RWPE2 (cell line): ENCODE measurements at regions not wholly inside any gene's neighbourhood (a gene's known extent, or its start where the extent isn't known, plus 50 kb on each side); places are given as distances from the start of the nearest gene placed in this dataset.

Experiments used
- ATAC-seq: fragments of 200-7000 bp; cut with Tn5 transposase; 3 replicates; pipeline ENCODE4 v1.9.1; 2021; ENCODE audit warnings: low read depth
- DNase-seq: peaks from one replicate; pipeline ENCODE4 v3.0.0-alpha.2; 2020; ENCODE audit warnings: low spot score
- H3K27ac ChIP-seq: fragments of 450-650 bp; 2 replicates; pipeline ENCODE4 v1.5.1; 2017; ENCODE audit warnings: mild to moderate bottlenecking; ENCODE audit not compliant: poor library complexity, severe bottlenecking
- H3K27me3 ChIP-seq: fragments of 250-450 bp; sonication (Bioruptor Pico); 2 replicates; pipeline ENCODE4 v1.5.1; 2021; ENCODE audit warnings: mild to moderate bottlenecking, moderate library complexity; ENCODE audit not compliant: insufficient read depth, poor library complexity, severe bottlenecking
- H3K36me3 ChIP-seq: fragments of 250-450 bp; sonication (Bioruptor Pico); 2 replicates; pipeline ENCODE4 v1.5.1; 2020; ENCODE audit warnings: low read depth, mild to moderate bottlenecking, moderate library complexity
- H3K4me1 ChIP-seq: fragments of 250-450 bp; sonication (Bioruptor Pico); 2 replicates; pipeline ENCODE4 v1.5.1; 2021; ENCODE audit warnings: mild to moderate bottlenecking, moderate library complexity; ENCODE audit not compliant: insufficient read depth, poor library complexity, severe bottlenecking
- H3K4me3 ChIP-seq: fragments of 250-450 bp; sonication (Bioruptor Pico); 2 replicates; pipeline ENCODE4 v1.5.1; 2021; ENCODE audit warnings: mild to moderate bottlenecking, moderate library complexity; ENCODE audit not compliant: severe bottlenecking
- H3K9me3 ChIP-seq: fragments of 250-450 bp; sonication (Bioruptor Pico); 2 replicates; pipeline ENCODE4 v1.5.1; 2021; ENCODE audit warnings: mild to moderate bottlenecking, moderate library complexity; ENCODE audit not compliant: severe bottlenecking
- TF ChIP-seq, protein P1 (sequence below): fragments of 450-650 bp; IDR thresholded peaks from one replicate; pipeline ENCODE4 v1.5.1; 2017; ENCODE audit warnings: mild to moderate bottlenecking, moderate library complexity; ENCODE audit not compliant: poor library complexity, severe bottlenecking

DNA sequence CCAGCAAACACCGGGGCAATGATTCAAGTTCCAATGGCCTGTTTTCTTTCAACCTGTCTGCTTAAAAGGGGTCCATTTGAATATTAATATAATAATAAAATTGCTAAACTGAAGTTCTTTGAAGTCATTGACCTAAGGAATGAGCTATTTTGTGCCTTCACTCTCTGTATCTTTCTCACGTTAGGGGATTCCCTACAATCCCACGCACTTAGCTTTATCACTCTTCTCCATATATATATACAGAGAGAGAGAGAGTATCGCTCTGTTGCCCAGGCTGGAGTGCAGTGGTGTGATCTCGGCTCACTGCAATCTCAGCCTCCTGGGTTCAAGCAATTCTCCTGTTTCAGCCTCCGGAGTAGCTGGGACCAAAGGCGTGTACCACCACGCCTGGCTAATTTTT lies 83.9 kb upstream of the NWD2 start:
- no peaks in the 10 kb centered on the region for H3K4me1 ChIP-seq

DNA sequence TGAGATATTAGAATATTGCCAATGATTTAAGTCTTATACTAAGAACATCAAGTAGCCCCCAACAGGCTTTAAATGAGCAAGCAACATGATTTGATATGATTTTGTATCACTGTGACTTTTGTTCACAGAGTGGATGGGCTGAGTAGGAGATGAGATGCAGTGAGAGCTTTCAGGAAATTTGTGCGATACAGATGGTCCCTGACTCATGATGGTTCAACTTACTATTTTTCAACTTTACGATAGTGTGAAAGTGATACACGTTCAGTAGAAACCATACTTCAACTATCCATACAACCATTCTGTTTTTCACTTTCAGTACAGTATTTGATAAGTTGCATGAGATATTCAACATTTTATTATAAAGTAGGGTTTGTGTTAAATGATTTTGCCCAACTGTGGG lies 78.7 kb upstream of the NWD2 start:
- H3K27ac ChIP-seq, result no peak overlapping the region
- TF ChIP-seq, protein P1, sequence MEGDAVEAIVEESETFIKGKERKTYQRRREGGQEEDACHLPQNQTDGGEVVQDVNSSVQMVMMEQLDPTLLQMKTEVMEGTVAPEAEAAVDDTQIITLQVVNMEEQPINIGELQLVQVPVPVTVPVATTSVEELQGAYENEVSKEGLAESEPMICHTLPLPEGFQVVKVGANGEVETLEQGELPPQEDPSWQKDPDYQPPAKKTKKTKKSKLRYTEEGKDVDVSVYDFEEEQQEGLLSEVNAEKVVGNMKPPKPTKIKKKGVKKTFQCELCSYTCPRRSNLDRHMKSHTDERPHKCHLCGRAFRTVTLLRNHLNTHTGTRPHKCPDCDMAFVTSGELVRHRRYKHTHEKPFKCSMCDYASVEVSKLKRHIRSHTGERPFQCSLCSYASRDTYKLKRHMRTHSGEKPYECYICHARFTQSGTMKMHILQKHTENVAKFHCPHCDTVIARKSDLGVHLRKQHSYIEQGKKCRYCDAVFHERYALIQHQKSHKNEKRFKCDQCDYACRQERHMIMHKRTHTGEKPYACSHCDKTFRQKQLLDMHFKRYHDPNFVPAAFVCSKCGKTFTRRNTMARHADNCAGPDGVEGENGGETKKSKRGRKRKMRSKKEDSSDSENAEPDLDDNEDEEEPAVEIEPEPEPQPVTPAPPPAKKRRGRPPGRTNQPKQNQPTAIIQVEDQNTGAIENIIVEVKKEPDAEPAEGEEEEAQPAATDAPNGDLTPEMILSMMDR, result no peak
- H3K4me1 ChIP-seq, result no peaks in the 10 kb centered on the region
- H3K4me3 ChIP-seq, result no peak overlapping the region
- DNase-seq, result no peak
- no peak for ATAC-seq
- no peaks in the 10 kb centered on the region for H3K36me3 ChIP-seq
- no peaks in the 10 kb centered on the region for H3K9me3 ChIP-seq
- no peaks in the 10 kb centered on the region for H3K27me3 ChIP-seq

More for the DNA sequence above, 83.9 kb upstream of the NWD2 start:
- TF ChIP-seq, protein P1, result no peak
- Histone ChIP-seq H3K9me3 (no peaks in the 10 kb centered on the region), H3K27me3 (no peaks in the 10 kb centered on the region), H3K36me3 (no peaks in the 10 kb centered on the region), H3K27ac (no peak overlapping the region), H3K4me3 (no peak overlapping the region)
- DNase-seq (no peak), ATAC-seq (no peak)

DNA sequence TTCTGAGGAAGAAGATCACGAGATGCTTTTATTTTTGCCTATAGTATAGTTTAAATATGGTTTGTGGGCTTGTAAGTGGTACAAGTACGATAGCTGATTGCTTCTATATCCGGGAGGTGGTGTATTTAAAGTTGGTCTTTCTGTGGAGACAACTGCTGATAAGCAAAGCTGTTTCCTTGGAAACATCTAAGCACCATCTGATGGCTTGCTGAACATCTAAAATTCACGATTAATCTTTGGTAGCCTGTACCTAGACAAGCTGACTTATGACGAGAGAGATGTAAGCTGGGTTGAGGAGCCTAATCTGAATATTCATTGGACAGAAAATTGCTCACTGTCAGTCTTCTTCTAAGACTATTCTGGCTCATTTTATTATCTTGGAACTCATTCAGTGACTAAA lies 74.6 kb upstream of the NWD2 start:
- H3K9me3 ChIP-seq, result no peaks in the 10 kb centered on the region
- no peaks in the 10 kb centered on the region for H3K4me1 ChIP-seq
- no peaks in the 10 kb centered on the region for H3K36me3 ChIP-seq
- no peak for DNase-seq
- H3K27ac ChIP-seq, result no peak overlapping the region
- no peaks in the 10 kb centered on the region for H3K27me3 ChIP-seq
- TF ChIP-seq, protein P1, result no peak
- no peak overlapping the region for H3K4me3 ChIP-seq
- ATAC-seq, result no peak

DNA sequence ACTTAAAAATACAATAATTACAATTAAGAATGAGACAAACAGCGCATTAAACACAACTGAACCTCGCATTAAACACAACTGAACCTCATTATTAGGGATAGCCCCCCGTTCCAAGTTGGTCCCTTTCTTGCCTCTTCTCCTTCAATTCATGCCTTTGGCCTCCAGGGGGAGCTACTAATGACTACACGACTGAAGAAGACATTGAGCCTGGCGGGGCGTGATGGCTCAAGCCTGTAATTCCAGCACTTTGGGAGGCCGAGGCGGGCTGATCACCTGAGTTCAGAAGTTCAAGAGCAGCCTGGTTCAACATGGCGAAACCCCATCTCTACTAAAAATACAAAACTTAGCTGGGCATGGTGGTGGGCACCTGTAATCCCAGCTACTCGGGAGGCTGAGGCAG lies 56.4 kb upstream of the NWD2 start:
- TF ChIP-seq, protein P1, result no peak
- DNase-seq (no peak), ATAC-seq (no peak)

More for the DNA sequence above, 56.4 kb upstream of the NWD2 start:
- Histone ChIP-seq H3K4me3 (no peak overlapping the region), H3K27ac (no peak overlapping the region), H3K36me3 (no peaks in the 10 kb centered on the region), H3K4me1 (no peaks in the 10 kb centered on the region), H3K27me3 (no peaks in the 10 kb centered on the region), H3K9me3 (no peaks in the 10 kb centered on the region)
